Kidney capillary endothelial cell (primary cell): ENCODE measurements at regions not wholly inside any gene's neighbourhood (a gene's known extent, or its start where the extent isn't known, plus 50 kb on each side); places are given as distances from the start of the nearest gene placed in this dataset.
A peak's percentile ranks its signal among the peaks of the same experiment; 100 is the strongest.

ENCODE experiments used
- DNase-seq: peaks from one replicate; pipeline ENCODE4 v3.0.0-alpha.2; 2018; ENCODE audit warnings: low spot score

DNA sequence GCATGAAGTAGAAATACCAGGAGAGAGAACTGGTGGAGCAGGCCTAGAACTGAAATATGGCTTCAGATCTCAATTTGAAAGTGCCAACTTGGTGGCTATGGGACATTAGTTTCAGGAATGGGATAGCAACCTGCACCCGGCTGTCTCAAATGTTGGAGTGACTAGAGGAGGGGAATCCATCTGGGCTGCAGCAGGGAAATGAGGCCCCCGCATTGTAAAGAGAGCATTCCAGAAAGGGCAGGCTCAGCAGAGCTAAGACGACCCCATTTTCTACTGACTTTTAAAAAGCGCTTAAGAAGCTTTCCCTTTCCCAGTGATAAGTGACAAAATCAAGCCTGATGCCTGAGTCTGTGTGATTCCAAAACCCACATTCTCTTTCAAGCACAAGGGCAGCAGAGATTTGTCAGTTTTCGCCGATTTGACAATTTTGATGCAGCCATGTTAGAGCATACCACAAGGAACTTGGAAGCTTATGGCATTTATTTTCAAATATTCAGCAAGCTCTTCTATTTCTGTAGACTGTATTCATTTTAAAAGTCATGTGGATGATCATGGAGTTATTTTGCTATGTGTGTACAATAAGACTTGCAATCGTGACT is 119.8 kb upstream of the ARHGAP28 start:
- DNase-seq: no peak

- DNase-seq: no peak
Measured at GRCh38 chr18:6610466-6610865, 119.0 kb upstream of the ARHGAP28 start.

DNA sequence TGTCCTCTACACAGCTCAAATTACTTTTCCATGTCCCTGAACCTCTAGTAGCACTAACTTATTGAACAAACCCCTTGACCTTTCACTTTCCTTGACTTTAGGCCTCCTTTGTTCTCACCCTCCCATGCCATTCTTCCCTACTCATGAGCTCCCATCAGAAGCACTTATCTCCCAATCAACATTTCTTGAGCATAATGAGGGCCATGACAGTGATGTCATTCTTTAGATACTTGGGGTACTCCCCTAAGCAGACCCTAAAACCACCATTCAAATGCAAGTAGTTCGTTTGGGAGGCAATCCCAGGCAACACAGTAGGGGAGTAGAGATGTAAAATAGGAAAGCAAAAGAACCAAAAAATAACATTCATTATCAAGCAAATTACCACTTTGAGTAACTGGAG is 115.9 kb upstream of the ARHGAP28 start:
- no peak for DNase-seq

- no peak for DNase-seq
Measured at GRCh38 chr18:6614952-6615351, 114.6 kb upstream of the ARHGAP28 start.

DNA sequence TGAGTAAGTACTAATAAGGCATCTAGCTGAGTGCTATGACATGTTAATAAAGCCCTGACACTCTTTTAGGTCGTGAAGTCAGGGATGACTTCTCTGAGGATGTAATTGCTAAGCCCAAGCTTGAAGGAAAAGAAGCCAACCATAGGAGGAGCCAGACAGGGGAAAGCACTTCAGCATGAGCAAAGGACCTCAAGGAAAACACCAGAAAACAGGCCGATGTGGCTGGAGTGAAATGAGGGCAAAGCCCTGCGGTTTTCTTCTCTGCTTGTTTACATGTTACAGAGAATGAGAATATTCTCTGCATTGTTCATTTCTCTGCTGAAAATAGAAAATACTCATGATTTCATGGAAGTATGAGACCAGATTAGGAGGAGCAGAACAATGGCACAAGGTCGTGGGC is 112.5 kb upstream of the ARHGAP28 start:
- DNase-seq: no peak

DNA sequence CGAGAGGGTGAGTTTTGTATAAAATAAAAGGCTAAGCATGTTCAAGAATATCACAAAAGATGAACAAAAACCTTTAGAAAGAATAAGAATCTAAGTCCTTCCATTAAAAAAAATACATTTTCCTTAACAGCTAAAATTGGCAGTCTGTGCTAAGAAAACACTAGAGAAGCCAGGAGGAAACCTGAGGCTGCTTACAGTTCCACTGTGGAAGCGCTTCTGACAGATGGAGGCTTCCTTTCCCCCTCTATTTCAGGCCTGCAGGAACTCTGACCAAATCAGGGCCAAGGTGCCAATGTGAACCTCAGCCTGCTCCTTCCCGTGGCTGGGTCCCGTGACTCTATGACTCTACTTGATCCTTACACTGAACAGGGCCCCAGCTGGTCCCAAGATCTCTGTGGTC is 108.1 kb upstream of the ARHGAP28 start:
- no peak for DNase-seq

- DNase-seq: no peak
Measured at GRCh38 chr18:6623278-6623677, 106.2 kb upstream of the ARHGAP28 start.

GRCh38 chr18:6624271-6624660 is 105.2 kb upstream of the ARHGAP28 start:
- peak; percentile 33 for DNase-seq

DNA sequence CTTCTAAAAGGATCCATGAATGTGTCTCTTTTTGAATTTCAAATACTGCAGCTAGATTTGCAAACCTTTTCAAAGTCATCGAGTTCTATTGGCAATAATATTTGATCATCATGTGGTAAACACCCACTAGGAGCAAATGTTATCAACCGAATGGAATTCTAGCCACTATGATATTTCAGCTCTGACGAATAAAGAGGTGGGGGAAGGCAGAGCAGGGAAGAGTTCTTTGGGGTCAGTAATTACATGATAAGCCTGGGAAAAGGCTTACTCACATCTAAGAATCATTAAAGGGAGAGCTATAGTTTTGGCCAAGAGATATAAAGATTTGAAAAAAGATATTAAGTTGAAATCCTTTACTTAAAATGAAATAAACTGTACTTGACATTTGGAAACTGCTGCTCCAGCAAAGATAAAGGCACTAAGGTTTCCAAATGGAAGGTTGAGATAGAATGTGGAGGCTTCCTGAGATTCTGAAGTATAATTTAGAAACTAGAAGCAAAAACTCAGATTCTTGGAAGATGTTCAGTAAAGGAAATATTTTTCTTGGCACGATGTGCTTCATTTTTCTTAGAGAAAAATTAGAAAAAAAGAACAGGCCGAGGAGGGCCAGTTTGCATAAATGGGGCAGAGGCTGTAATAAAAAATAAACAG is 104.7 kb upstream of the ARHGAP28 start:
- no peak for DNase-seq

DNA sequence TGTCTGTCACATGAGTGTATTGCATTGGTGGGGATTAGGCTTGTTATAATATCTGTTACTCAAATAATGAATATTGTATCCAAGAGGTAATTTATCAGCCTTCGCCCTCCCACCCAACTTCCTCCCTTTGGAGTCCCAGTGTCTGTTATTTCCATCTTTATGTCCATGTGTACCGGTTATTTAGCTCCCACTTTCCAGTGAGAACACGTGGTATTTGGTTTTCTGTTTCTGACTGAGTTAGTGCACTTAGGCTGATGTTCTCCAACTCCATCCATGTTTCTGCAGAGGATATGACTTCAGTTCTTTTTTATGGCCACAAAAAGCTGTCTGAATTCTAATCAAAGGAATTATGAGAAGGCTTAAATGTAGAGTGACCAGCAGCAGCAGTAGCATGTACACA is 104.0 kb upstream of the ARHGAP28 start:
- DNase-seq: no peak

DNA sequence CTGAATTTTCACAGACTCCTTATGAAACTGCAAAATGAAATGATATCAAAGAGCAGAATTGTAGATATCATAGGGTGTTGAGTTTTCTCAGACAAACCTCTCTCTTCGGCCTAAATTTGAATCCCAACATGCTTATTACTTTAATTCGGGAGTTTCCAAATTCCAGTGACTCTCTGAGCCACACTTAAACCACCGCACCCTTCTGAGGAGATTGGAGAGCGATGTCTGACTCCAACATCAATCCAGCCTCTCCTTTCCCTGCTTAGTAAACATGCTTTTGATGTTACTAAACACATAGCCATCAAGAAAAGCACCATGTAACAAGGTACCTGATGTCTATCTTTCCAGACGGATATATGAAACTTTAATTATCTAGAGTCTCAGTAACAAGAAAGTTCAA is 103.1 kb upstream of the ARHGAP28 start:
- no peak for DNase-seq

DNA sequence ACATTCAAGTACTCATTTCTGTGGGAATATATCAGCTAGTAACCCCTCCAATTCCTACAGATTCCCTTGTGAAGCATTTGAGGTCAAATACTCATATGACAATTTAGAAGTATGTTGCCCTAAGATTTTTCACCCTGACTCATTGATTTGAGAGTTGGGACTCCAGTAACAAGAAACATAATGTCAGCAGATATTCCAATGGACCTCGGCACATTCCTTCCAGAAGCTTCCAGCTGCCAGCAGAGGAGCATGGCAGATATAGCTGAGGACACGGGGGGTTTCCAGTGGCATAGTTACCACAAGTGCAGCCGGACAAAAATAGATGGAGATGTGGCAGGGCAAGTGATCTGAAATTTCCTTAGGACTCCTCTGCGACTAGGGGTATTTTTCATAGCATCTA is 101.9 kb upstream of the ARHGAP28 start:
- no peak for DNase-seq

GRCh38 chr18:6628187-6628586 is 101.3 kb upstream of the ARHGAP28 start:
- DNase-seq: no peak

DNA sequence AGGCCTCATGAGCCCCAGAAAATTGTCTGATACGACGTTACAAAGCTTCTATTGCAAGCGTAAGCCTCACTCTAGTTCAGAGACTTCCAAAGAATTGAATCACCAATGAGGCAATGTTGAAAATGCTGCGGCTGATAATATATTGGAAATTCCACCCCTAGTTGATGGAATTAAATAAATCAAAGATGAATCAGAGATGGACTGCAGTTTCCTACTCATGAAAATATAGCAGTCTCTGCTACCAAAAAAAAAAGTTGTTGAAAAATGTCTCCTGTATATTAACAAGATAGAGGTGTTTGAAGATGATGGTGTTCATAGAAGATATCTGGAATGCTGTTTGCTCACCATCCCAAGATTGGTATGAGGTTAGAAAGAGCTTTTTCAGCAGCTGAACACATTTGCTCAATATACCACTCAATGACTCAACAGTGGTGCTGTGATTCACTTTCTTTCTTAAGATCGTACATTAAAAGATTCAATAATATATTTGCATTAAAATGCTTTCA is 99.8 kb upstream of the ARHGAP28 start:
- DNase-seq: no peak

DNA sequence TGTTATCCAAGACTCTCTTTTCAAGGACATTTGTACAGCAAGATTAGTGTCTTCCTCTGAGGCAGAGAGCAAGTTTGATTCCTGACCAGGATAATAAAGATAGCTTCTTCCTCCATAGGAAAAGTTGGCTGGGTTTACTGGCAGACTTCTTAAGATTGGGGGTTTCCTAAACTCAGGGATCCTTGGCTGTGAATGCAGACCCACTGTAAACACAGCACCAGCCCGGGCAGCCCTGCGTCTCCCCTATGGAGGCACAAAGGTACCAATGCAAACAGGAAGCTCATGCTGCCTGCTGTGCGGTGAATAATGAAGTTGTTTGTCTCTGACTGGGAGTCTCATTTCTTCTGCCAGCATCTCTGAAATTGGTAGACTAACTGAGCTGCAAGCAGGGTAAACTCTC is 96.2 kb upstream of the ARHGAP28 start:
- DNase-seq: no peak

- no peak for DNase-seq
Measured at GRCh38 chr18:6636091-6636490, 93.4 kb upstream of the ARHGAP28 start.

DNA sequence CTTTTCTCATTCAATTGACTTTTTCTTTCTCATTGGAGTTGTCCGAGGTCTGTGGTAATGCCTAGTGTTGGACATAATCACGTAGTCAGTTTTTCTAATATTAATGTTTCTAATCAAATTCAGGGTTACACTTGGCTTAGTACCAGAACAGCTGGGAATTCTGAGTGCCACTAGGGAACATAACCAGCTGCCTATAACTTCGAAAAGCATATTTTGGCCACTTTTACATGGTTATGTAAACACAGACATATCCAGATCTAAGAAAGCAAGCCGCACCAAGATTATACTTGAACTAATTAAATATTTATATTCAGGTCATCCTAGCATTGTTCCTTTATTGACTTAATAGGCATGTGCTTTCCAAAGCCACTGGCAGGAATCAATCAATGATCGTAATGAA is 91.1 kb upstream of the ARHGAP28 start:
- no peak for DNase-seq

DNA sequence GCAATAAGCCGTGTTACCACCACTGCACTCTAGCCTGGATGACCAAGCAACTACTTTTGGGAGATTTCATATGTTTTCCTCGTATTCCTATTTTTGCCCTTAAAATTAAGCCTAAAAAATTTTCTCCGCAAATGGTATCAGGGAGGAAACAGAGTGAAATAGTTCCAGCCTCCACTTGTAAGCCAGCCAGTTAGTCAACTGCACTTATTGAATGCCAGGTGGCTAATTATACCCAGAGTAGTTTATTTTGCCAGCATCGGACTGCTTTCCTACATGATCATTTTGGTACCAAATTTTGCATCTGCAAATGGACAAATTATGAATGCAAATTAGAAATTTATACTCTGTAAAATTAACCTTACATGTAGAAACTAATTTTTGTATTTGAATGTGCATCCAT is 90.2 kb upstream of the ARHGAP28 start:
- no peak for DNase-seq

DNA sequence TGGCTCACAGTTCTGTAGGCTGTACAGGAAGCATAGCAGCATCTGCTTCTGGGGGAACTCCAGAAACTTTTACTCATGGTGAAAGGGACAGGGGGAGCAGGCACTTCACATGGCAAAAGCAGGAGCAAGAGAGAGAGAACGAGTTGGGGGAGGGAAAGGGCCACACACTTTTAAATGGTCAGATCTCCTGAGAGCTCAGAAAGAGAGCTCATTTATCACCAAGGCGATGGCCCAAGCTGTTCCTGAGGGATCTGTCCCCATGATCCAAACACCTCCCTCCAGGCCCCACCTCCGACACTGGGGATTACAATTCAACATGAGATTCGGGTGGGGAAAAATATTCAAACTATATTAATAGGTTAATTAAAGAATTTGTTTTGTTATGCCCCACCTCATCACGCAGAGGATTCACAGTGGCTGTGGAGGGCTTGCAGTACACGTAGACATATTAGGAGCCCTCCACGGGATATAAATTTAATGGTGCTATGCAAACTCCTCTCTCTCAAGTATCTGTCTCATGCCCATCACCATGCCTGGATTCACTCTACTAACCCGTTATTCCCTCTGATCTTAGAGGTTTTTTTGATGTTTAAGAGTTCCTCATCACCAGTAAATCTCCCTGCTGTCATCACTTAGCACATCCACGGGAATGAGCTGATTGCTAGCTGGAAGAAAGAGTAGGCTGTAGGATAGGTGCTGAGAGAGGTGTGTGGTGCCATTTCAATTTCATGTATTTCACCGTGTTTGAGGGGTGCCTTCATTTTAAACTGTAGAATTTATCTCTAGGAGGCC is 84.5 kb upstream of the ARHGAP28 start:
- no peak for DNase-seq

DNA sequence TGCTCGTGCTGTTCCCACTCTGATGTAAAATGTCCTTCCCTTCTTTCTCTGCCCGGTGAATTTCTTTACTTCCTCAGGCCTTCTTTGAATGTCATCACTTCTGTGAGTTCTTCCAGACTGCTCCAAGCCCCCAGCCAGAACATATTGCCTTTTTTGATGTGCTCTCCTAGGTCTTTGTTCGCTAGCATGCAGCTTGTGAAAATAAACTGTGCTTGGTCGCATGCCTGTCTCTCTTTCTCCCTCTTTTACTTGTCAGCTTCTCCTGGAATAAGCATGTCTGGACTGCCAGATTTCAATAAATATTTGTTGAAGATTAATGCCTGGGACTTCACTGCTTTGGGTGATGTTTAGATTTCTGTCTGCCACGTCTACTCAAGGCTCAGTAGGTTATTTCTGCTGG is 82.7 kb upstream of the ARHGAP28 start:
- DNase-seq: no peak

DNA sequence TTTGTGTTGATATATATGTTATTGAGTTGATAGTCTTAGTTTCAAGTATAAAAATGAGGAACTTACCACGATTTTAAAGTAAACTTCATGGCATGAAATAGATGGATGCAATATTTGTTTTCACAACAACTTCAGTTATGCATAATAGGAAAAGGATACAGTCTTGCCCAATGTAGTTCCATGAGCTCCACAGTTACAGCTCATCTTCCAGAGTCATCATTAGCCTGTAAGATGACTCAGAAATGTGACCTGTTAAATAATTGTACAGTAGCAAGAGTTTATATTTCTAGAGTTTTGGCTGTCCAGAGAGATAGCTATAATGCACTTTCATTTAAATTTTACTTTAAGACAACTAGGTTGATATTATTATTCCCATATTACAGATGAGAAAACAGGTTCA is 80.9 kb upstream of the ARHGAP28 start:
- no peak for DNase-seq

GRCh38 chr18:6649421-6650126 is 79.9 kb upstream of the ARHGAP28 start:
- no peak for DNase-seq

DNA sequence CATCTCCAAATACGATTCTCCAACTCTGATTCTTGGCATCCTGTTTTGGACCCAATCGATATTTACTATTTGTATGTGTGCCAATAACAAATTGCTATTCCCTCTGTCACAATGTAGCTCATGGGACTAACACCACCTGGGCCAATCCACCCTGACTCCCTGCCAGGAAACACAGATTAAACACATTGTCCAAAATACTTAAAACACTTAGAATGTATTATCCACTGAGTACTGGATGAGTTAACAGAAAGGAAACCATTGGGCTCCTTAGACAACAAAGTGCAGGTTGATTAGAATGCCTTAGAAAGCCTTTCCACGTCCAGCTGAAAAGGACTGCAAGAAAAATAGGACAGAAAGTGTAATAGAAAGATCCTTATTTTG is 79.4 kb upstream of the ARHGAP28 start:
- no peak for DNase-seq
